Osteocyte (in vitro differentiated cells): ENCODE measurements at regions not wholly inside any gene's neighbourhood (a gene's known extent, or its start where the extent isn't known, plus 50 kb on each side); places are given as distances from the start of the nearest gene placed in this dataset.

Experiments used
- DNase-seq: peaks from one replicate; pipeline ENCODE4 v3.0.0; 2021; ENCODE audit warnings: mixed read lengths; ENCODE audit not compliant: unreplicated experiment; ENCODE audit errors: extremely low spot score
- H3K27ac Mint-ChIP-seq: one replicate; pipeline ENCODE4 v1.8.0; 2021; ENCODE audit warnings: mild to moderate bottlenecking, mixed read lengths; ENCODE audit not compliant: unreplicated experiment
- H3K27me3 Mint-ChIP-seq: one replicate; pipeline ENCODE4 v1.8.0; 2021; ENCODE audit warnings: mixed read lengths; ENCODE audit not compliant: unreplicated experiment
- H3K36me3 Mint-ChIP-seq: one replicate; pipeline ENCODE4 v1.8.0; 2021; ENCODE audit warnings: mixed read lengths; ENCODE audit not compliant: unreplicated experiment
- H3K4me1 Mint-ChIP-seq: one replicate; pipeline ENCODE4 v1.8.0; 2021; ENCODE audit warnings: mixed read lengths; ENCODE audit not compliant: unreplicated experiment
- H3K4me3 Mint-ChIP-seq: one replicate; pipeline ENCODE4 v1.8.0; 2021; ENCODE audit warnings: mild to moderate bottlenecking, moderate library complexity, mixed read lengths; ENCODE audit not compliant: unreplicated experiment
- H3K9me3 Mint-ChIP-seq: one replicate; pipeline ENCODE4 v1.8.0; 2021; ENCODE audit warnings: mixed read lengths; ENCODE audit not compliant: unreplicated experiment
- CTCF ChIP-seq: fragments of 200-600 bp; sonication (generic); IDR thresholded peaks from 2 replicates; pipeline ENCODE4 v1.5.0; 2021; ENCODE audit warnings: antibody characterized with exemption, mild to moderate bottlenecking, moderate library complexity

- no peak for TF ChIP-seq CTCF
- DNase-seq: no peak
- Mint-ChIP-seq H3K4me3 (no peak overlapping the region), H3K36me3 (no peaks in the 10 kb centered on the region), H3K27ac (no peak overlapping the region), H3K4me1 (no peaks in the 10 kb centered on the region), H3K9me3 (no peaks in the 10 kb centered on the region), H3K27me3 (peaks cover 15% of the 10 kb centered on the region)
These were observed 185.7 kb downstream of the KLF5 start for GRCh38 chr13:73244467-73244866.

- Mint-ChIP-seq H3K27me3 (peaks cover 13% of the 10 kb centered on the region), H3K27ac (no peak overlapping the region), H3K9me3 (no peaks in the 10 kb centered on the region), H3K36me3 (no peaks in the 10 kb centered on the region), H3K4me1 (no peaks in the 10 kb centered on the region), H3K4me3 (no peak overlapping the region)
- TF ChIP-seq CTCF: no peak
- DNase-seq: no peak
These were observed 183.8 kb downstream of the KLF5 start for GRCh38 chr13:73242515-73243015.

- H3K9me3 Mint-ChIP-seq: no peaks in the 10 kb centered on the region
These were observed 181.4 kb downstream of the KLF5 start for GRCh38 chr13:73240193-73240592.

GRCh38 chr13:73235385-73235784 is 176.6 kb downstream of the KLF5 start:
- no peak for DNase-seq
- TF ChIP-seq CTCF: no peak
- no peaks in the 10 kb centered on the region for H3K9me3 Mint-ChIP-seq
- H3K4me1 Mint-ChIP-seq: no peaks in the 10 kb centered on the region
- peaks cover 30% of the 10 kb centered on the region for H3K27me3 Mint-ChIP-seq
- H3K27ac Mint-ChIP-seq: no peak overlapping the region
- no peak overlapping the region for H3K4me3 Mint-ChIP-seq
- no peaks in the 10 kb centered on the region for H3K36me3 Mint-ChIP-seq

More at GRCh38 chr13:73240193-73240592, 181.4 kb downstream of the KLF5 start:
- Mint-ChIP-seq H3K27ac (no peak overlapping the region), H3K4me3 (no peak overlapping the region), H3K4me1 (no peaks in the 10 kb centered on the region), H3K27me3 (peaks cover 17% of the 10 kb centered on the region), H3K36me3 (no peaks in the 10 kb centered on the region)
- no peak for DNase-seq
- no peak for TF ChIP-seq CTCF

GRCh38 chr13:73231471-73231870 is 172.7 kb downstream of the KLF5 start:
- no peaks in the 10 kb centered on the region for H3K36me3 Mint-ChIP-seq
- H3K27me3 Mint-ChIP-seq: peaks cover 20% of the 10 kb centered on the region
- H3K27ac Mint-ChIP-seq: no peak overlapping the region
- H3K4me1 Mint-ChIP-seq: no peaks in the 10 kb centered on the region
- no peak for DNase-seq
- H3K4me3 Mint-ChIP-seq: no peak overlapping the region
- no peak for TF ChIP-seq CTCF
- H3K9me3 Mint-ChIP-seq: no peaks in the 10 kb centered on the region
